Ascending aorta (tissue), 2 donors: ENCODE measurements at regions not wholly inside any gene's neighbourhood (a gene's known extent, or its start where the extent isn't known, plus 50 kb on each side); places are given as distances from the start of the nearest gene placed in this dataset.

Experiments used
- DNase-seq, 2 donors: peaks; one replicate each; pipeline ENCODE4 v3.0.0-alpha.2; 2019; ENCODE audit warnings: low spot score in 2 of 2
- H3K27ac ChIP-seq, 2 donors: fragments of 200-600 bp; sonication (generic); one replicate each; pipeline ENCODE4 v1.5.1; 2016 to 2017; ENCODE audit warnings: mild to moderate bottlenecking in 1 of 2
- H3K27me3 ChIP-seq: fragments of 200-600 bp; sonication (generic); one replicate; pipeline ENCODE4 v1.5.1; 2017
- H3K36me3 ChIP-seq, 2 donors: fragments of 200-600 bp; sonication (generic); one replicate each; pipeline ENCODE4 v1.5.1; 2016
- H3K4me1 ChIP-seq, 2 donors: fragments of 200-600 bp; sonication (generic); one replicate each; pipeline ENCODE4 v1.5.1; 2016 to 2017; ENCODE audit warnings: mild to moderate bottlenecking in 1 of 2
- H3K4me3 ChIP-seq, 2 donors: fragments of 200-600 bp; sonication (generic); one replicate each; pipeline ENCODE4 v1.5.1; 2016 to 2017; ENCODE audit warnings: mild to moderate bottlenecking in 1 of 2
- H3K9me3 ChIP-seq, 2 donors: fragments of 200-600 bp; sonication (generic); one replicate each; pipeline ENCODE4 v1.5.1; 2016
- intact Hi-C: fragments of 100-400 bp; cut with DNase I; formaldehyde crosslinking; loops from one replicate; pipeline ENCODE4 v1.15.1; 2023
- TF ChIP-seq, protein P1 (sequence below), 3 experiments: fragments of 200-600 bp in 2 of 3; fragments of 450-650 bp in 1 of 3; sonication (generic) in 2 of 3; IDR thresholded peaks; one replicate each; pipeline ENCODE4 v1.5.1; 2016 to 2019; ENCODE audit warnings: antibody characterized with exemption in 3 of 3, mild to moderate bottlenecking in 1 of 3, moderate library complexity in 1 of 3

GRCh38 chr17:36723459-36724025, 122.2 kb downstream of the MRM1 start:
- no peaks in the 10 kb centered on the region for H3K36me3 ChIP-seq
- H3K4me3 ChIP-seq = no peak overlapping the region
- H3K27me3 ChIP-seq = no peaks in the 10 kb centered on the region
- TF ChIP-seq, protein P1, sequence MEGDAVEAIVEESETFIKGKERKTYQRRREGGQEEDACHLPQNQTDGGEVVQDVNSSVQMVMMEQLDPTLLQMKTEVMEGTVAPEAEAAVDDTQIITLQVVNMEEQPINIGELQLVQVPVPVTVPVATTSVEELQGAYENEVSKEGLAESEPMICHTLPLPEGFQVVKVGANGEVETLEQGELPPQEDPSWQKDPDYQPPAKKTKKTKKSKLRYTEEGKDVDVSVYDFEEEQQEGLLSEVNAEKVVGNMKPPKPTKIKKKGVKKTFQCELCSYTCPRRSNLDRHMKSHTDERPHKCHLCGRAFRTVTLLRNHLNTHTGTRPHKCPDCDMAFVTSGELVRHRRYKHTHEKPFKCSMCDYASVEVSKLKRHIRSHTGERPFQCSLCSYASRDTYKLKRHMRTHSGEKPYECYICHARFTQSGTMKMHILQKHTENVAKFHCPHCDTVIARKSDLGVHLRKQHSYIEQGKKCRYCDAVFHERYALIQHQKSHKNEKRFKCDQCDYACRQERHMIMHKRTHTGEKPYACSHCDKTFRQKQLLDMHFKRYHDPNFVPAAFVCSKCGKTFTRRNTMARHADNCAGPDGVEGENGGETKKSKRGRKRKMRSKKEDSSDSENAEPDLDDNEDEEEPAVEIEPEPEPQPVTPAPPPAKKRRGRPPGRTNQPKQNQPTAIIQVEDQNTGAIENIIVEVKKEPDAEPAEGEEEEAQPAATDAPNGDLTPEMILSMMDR (IDR thresholded peaks at IDR 0.05) = no peak
- intact Hi-C loops = no loop called here
- no peaks in the 10 kb centered on the region for H3K9me3 ChIP-seq
- no peak overlapping the region for H3K27ac ChIP-seq
- no peak for DNase-seq
- no peaks in the 10 kb centered on the region for H3K4me1 ChIP-seq

DNA sequence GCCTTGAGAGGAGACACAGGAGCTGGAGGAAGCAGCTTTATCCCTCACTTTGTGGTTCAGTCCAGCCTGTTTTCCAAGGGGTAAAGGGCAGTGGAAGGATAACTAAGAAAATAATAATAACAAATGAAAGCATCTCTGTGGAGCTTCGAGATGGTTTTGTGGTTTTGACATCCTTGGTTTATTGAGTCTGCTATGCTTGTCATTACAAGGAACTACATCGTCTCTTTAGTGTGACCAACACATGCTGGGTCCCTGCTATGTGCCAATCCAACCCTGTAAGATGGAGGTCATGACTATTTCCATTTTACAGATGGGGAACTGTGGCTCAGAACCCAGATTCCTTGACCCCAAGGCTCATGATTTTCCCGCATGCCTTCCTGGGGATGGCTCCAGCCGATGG, 124.8 kb downstream of the MRM1 start:
- no peak for DNase-seq
- TF ChIP-seq, protein P1 (IDR thresholded peaks at IDR 0.05) = no peak
- no peaks in the 10 kb centered on the region for H3K27me3 ChIP-seq
- no peaks in the 10 kb centered on the region for H3K9me3 ChIP-seq
- H3K36me3 ChIP-seq = no peaks in the 10 kb centered on the region
- H3K4me1 ChIP-seq = no peaks in the 10 kb centered on the region
- no peak overlapping the region for H3K27ac ChIP-seq
- intact Hi-C loops = no loop called here
- H3K4me3 ChIP-seq = no peak overlapping the region

- Histone ChIP-seq H3K4me1 (no peaks in the 10 kb centered on the region), H3K27me3 (no peaks in the 10 kb centered on the region), H3K4me3 (no peak overlapping the region), H3K36me3 (no peaks in the 10 kb centered on the region), H3K27ac (no peak overlapping the region), H3K9me3 (no peaks in the 10 kb centered on the region)
- intact Hi-C loops = no loop called here
- DNase-seq = no peak
- TF ChIP-seq, protein P1 (IDR thresholded peaks at IDR 0.05) = no peak
These were observed 125.7 kb downstream of the MRM1 start for GRCh38 chr17:36727052-36727451.

DNA sequence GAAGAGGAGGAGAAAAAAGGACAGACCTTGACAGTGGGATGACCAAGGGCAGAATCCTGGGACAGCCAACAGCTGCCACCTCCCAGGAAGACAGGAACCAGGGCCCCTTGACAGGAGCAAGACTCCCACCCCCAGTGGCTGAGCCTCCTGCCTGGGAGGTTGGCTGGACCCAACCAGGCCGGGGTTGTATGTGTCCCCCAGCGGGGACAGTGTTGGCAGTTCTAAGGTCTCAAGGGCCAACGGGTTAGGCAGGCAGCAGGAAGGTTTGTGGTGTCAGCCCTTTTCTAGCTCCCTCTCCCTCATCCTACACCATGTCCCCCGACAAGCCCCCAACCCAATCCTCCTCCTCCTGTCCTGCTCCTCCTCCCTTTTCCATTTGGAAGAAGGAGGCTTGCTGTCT, 126.2 kb downstream of the MRM1 start:
- no peak overlapping the region for H3K27ac ChIP-seq
- no peaks in the 10 kb centered on the region for H3K27me3 ChIP-seq
- DNase-seq = no peak
- H3K9me3 ChIP-seq = no peaks in the 10 kb centered on the region
- TF ChIP-seq, protein P1 (IDR thresholded peaks at IDR 0.05) = no peak
- intact Hi-C loops = no loop called here
- H3K36me3 ChIP-seq = no peaks in the 10 kb centered on the region
- H3K4me3 ChIP-seq = no peak overlapping the region
- H3K4me1 ChIP-seq = no peaks in the 10 kb centered on the region

DNA sequence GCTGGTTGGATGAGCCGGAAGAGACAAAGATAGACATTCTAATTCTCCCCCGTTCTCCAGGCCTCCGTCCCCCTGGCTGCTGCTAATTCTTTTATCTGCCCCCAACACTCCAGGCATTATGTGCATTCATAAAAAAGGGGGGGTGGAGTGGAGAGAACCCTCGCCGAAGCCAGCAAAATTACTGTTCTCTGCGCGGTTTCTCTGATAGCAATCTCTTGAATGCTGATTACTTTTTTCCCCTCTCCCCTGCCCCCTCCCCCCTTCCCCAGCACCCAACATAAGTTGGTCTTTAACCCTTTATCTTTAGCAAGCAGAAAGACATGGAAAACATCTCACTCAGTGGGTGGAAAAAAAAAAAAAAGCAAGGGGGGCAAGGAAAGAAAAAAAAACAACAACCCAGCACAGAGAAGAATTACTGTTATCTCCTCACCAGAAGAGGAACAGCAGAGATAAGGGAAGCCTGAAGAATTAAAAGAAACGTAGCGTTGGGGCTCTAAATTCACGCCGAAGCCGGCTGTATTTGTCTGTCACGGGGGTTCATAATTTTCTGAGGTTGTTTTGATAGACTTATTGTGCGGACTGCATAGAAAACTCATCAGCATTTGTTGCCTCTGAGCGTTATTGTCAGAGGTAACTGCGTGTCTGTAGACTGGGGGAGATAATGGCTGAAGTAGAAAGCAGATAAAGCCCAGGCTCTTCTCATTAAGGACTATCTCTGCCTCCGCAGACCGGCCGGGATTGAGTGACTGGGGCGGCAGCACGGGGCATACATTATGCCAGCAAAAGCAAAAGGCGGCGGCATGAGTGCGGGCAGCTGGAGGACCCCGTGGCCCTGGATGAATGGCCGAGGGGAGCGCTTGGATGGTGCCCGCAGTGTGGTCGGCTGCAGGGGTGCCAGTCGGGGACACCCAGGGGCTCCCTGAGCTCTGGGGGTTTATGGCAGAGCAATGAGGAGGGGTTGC, 126.9 kb downstream of the MRM1 start:
- no peak overlapping the region for H3K4me3 ChIP-seq
- no peak for DNase-seq
- intact Hi-C loops = no loop called here
- H3K36me3 ChIP-seq = no peaks in the 10 kb centered on the region
- no peaks in the 10 kb centered on the region for H3K4me1 ChIP-seq
- no peak overlapping the region for H3K27ac ChIP-seq
- no peaks in the 10 kb centered on the region for H3K9me3 ChIP-seq
- no peaks in the 10 kb centered on the region for H3K27me3 ChIP-seq
- TF ChIP-seq, protein P1 (IDR thresholded peaks at IDR 0.05) = no peak
